A549 (cell line): ENCODE measurements at regions not wholly inside any gene's neighbourhood (a gene's known extent, or its start where the extent isn't known, plus 50 kb on each side); places are given as distances from the start of the nearest gene placed in this dataset.

Experiments used
- BHLHE40 ChIP-seq: IDR thresholded peaks from 2 replicates; pipeline ENCODE4 v1.6.1; 2012; ENCODE audit warnings: low read depth, low read length, inconsistent platforms
- CEBPB ChIP-seq, 2 experiments: fragments of >200 bp in 1 of 2; sonication (Bioruptor Twin) in 1 of 2; formaldehyde crosslinking in 1 of 2; IDR thresholded peaks; 2 replicates each; pipeline ENCODE4 v1.6.1; 2012 to 2016
- EP300 ChIP-seq, 2 experiments: fragments of >200 bp; sonication (Bioruptor Twin); formaldehyde crosslinking; IDR thresholded peaks; 2 replicates in 1 of 2; 3 replicates in 1 of 2; pipeline ENCODE4 v1.6.1; 2016 to 2017
- JUN ChIP-seq, 2 experiments: fragments of >200 bp; sonication (Bioruptor Twin); formaldehyde crosslinking; IDR thresholded peaks; 2 replicates in 1 of 2; 3 replicates in 1 of 2; pipeline ENCODE4 v1.6.1; 2016 to 2017
- MYC ChIP-seq: IDR thresholded peaks from 2 replicates; pipeline ENCODE4 v1.6.1; 2012; ENCODE audit warnings: mild to moderate bottlenecking, inconsistent platforms, low read length, improper control_type of control experiment, borderline replicate concordance
- POLR2A ChIP-seq: IDR thresholded peaks from 2 replicates; pipeline ENCODE4 v1.6.1; 2012; ENCODE audit warnings: mild to moderate bottlenecking, low read length
- SMC3 ChIP-seq: fragments of >200 bp; sonication (Bioruptor Twin); formaldehyde crosslinking; IDR thresholded peaks from 3 replicates; pipeline ENCODE4 v1.6.1; 2018; ENCODE audit warnings: inconsistent platforms
- TF ChIP-seq, protein P1 (sequence below): fragments of >200 bp; sonication (Bioruptor Twin); formaldehyde crosslinking; IDR thresholded peaks from 3 replicates; pipeline ENCODE4 v1.5.1; 2016

GRCh38 chr20:48124960-48125359 lies 339.7 kb upstream of the SULF2 start:
- TF ChIP-seq MYC (no peak), CEBPB (IDR thresholded peaks at IDR 0.05) (no peak), SMC3 (no peak), POLR2A (no peak), EP300 (IDR thresholded peaks at IDR 0.05) (no peak), BHLHE40 (no peak), JUN (IDR thresholded peaks at IDR 0.05) (no peak)
- TF ChIP-seq, protein P1, sequence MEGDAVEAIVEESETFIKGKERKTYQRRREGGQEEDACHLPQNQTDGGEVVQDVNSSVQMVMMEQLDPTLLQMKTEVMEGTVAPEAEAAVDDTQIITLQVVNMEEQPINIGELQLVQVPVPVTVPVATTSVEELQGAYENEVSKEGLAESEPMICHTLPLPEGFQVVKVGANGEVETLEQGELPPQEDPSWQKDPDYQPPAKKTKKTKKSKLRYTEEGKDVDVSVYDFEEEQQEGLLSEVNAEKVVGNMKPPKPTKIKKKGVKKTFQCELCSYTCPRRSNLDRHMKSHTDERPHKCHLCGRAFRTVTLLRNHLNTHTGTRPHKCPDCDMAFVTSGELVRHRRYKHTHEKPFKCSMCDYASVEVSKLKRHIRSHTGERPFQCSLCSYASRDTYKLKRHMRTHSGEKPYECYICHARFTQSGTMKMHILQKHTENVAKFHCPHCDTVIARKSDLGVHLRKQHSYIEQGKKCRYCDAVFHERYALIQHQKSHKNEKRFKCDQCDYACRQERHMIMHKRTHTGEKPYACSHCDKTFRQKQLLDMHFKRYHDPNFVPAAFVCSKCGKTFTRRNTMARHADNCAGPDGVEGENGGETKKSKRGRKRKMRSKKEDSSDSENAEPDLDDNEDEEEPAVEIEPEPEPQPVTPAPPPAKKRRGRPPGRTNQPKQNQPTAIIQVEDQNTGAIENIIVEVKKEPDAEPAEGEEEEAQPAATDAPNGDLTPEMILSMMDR = no peak
